ENCODE measurements at regions not wholly inside any gene's neighbourhood (a gene's known extent, or its start where the extent isn't known, plus 50 kb on each side); places are given as distances from the start of the nearest gene placed in this dataset.

DNA sequence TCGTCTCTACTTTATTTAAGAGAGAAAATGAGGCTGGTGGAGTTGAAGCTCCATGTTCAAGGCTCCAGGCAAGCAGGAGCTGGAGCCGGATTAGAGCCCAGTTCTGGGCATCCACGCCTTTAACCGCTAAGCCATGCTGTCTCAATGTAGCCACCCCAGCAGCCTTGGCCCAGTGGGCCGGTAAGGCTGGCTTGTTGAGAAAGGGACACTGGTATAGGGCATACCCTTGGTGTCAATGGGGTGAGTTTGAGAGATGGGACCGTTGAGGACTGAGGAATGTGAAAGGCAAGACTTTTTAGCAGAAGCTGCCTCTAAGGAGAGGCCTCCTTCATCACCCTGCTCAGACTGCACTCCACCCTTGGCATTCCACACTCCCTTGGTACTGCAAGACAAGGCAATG lies 147.4 kb downstream of the CYLD start:
- Histone ChIP-seq H2BK5ac (ENCODE audit: low read depth, low read length, poor library complexity, severe bottlenecking) (no peak overlapping the region), H3K4me1 (ENCODE audit: control insufficient read depth, insufficient read depth, low read length) (no peaks in the 10 kb centered on the region), H3K14ac (replicated peaks; ENCODE audit: low read depth, low read length) (no peak overlapping the region), H3K18ac (ENCODE audit: low read depth, low read length) (no peak overlapping the region), H2AFZ (replicated peaks; ENCODE audit: low read length, poor library complexity) (no peak overlapping the region), H4K5ac (ENCODE audit: low read depth, low read length) (no peak overlapping the region), H2BK120ac (ENCODE audit: low read depth, low read length) (no peak overlapping the region), H3K4me3 (ENCODE audit: insufficient read depth, low read depth, low read length) (no peak overlapping the region), H3K4me2 (ENCODE audit: low read depth, low read length) (no peak overlapping the region), H4K20me1 (ENCODE audit: insufficient read depth, low read length) (no peaks in the 10 kb centered on the region), H2BK20ac (ENCODE audit: low read depth, low read length) (no peak overlapping the region), H2AK5ac (ENCODE audit: low read depth, low read length) (no peak overlapping the region), H3K36me3 (ENCODE audit: control insufficient read depth, insufficient read depth, low read length) (no peaks in the 10 kb centered on the region), H4K8ac (ENCODE audit: low read depth in 2 of 2, low read length in 2 of 2) (no peak overlapping the region), H2BK15ac (ENCODE audit: low read depth, low read length) (no peak overlapping the region), H3K9me3 (ENCODE audit: control insufficient read depth, insufficient read depth, low read length) (no peaks in the 10 kb centered on the region), H3K23ac (ENCODE audit: low read depth, low read length) (no peak overlapping the region), H3K27me3 (ENCODE audit: control insufficient read depth, insufficient read depth, low read length) (no peaks in the 10 kb centered on the region), H3K9ac (ENCODE audit: low read depth, low read length) (no peak overlapping the region), H4K91ac (ENCODE audit: insufficient read depth, low read depth, low read length) (no peak overlapping the region), H3K56ac (ENCODE audit: extremely low read depth, insufficient read depth, low read length) (no peak overlapping the region), H3K79me1 (ENCODE audit: low read depth in 1 of 2, low read length in 2 of 2) (no peaks in the 10 kb centered on the region), H3K4ac (ENCODE audit: low read depth, low read length) (no peak overlapping the region), H3K9me1 (ENCODE audit: insufficient read depth, low read length) (no peaks in the 10 kb centered on the region), H2AK9ac (replicated peaks; ENCODE audit: low read depth, low read length, poor library complexity) (no peak overlapping the region), H3K27ac (ENCODE audit: insufficient read depth, low read length) (no peak overlapping the region)
- ChIA-PET CTCF (no interaction called here), POLR2A (ENCODE audit: unreplicated experiment) (no interaction called here)
- TF ChIP-seq, protein P1, sequence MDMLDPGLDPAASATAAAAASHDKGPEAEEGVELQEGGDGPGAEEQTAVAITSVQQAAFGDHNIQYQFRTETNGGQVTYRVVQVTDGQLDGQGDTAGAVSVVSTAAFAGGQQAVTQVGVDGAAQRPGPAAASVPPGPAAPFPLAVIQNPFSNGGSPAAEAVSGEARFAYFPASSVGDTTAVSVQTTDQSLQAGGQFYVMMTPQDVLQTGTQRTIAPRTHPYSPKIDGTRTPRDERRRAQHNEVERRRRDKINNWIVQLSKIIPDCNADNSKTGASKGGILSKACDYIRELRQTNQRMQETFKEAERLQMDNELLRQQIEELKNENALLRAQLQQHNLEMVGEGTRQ (IDR thresholded peaks at IDR 0.05; ENCODE audit: low read depth, low read length): no peak
- intact Hi-C loops (cut with micrococcal nuclease) (no loop called here), in situ Hi-C loops (cut with MboI; ENCODE audit: low sequenced_read_pairs) (no loop called here), dilution Hi-C loops (cut with HindIII; ENCODE audit: low sequenced_read_pairs, unreplicated experiment) (no loop called here)
- no peak for ATAC-seq (ENCODE audit: low read depth)
- DNase-seq: no peak
- WGBS, 2 experiments (ENCODE audit: extremely low coverage in 2 of 2, insufficient read length in 1 of 2): no CpG with 5 or more reads among the region's 6 CpGs
- BruUV-seq (replicated peaks): no TSS peak

Measured in IMR-90 (cell line).